ENCODE measurements at regions not wholly inside any gene's neighbourhood (a gene's known extent, or its start where the extent isn't known, plus 50 kb on each side); places are given as distances from the start of the nearest gene placed in this dataset.

DNA sequence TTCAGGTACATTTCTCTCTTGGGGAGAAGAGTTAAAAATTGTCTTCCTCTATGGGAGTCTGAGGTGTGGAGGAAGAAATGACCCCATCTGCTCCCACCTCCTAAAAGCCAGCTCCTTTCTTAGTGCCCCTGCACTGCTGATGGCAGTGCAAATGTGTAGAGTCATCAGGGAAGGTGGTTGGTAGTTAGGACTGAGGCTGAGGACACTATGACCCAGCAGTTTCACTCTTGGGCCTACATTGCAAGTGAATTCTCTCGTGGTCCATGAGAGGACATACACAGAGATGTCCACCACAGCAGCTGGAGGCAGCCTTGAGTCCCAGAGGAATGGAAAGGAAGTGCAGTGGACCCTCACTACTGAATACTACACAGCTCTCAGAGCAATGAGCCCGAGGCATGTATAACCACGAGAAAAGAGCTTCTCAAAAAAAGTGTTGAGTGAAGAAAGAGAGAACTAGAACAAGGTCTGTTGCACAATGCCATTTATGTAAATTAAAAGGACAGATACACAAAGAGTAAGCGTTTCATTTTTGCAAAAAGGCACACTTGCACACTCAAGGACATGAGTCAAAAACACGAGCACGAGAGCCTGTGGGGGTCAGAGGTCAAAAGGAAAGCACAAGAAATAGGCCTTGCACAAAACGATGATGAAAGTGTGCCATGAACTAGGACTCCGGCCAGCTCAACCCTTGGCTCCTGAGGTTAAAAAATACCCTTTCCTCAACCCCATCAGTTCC is 164.4 kb upstream of the ADRA1D start:
- no peak overlapping the region for H3K27ac ChIP-seq
- H3K9me3 ChIP-seq, result no peaks in the 10 kb centered on the region
- no peaks in the 10 kb centered on the region for H3K27me3 ChIP-seq
- intact Hi-C loops (cut with DNase I; ENCODE audit: low total_unique reads), result no loop called here
- H3K4me3 ChIP-seq, result no peak overlapping the region
- H3K36me3 ChIP-seq, result no peaks in the 10 kb centered on the region
- no peak for TF ChIP-seq POLR2A (IDR thresholded peaks at IDR 0.05)
- TF ChIP-seq, protein P1, sequence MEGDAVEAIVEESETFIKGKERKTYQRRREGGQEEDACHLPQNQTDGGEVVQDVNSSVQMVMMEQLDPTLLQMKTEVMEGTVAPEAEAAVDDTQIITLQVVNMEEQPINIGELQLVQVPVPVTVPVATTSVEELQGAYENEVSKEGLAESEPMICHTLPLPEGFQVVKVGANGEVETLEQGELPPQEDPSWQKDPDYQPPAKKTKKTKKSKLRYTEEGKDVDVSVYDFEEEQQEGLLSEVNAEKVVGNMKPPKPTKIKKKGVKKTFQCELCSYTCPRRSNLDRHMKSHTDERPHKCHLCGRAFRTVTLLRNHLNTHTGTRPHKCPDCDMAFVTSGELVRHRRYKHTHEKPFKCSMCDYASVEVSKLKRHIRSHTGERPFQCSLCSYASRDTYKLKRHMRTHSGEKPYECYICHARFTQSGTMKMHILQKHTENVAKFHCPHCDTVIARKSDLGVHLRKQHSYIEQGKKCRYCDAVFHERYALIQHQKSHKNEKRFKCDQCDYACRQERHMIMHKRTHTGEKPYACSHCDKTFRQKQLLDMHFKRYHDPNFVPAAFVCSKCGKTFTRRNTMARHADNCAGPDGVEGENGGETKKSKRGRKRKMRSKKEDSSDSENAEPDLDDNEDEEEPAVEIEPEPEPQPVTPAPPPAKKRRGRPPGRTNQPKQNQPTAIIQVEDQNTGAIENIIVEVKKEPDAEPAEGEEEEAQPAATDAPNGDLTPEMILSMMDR (IDR thresholded peaks at IDR 0.05), result no peak
- H3K4me1 ChIP-seq, result no peaks in the 10 kb centered on the region
- DNase-seq, result no peak

GRCh38 chr20:4412216-4412615 is 163.1 kb upstream of the ADRA1D start:
- Histone ChIP-seq H3K4me1 (no peaks in the 10 kb centered on the region), H3K4me3 (no peak overlapping the region), H3K9me3 (no peaks in the 10 kb centered on the region), H3K27me3 (no peaks in the 10 kb centered on the region), H3K36me3 (no peaks in the 10 kb centered on the region), H3K27ac (no peak overlapping the region)
- DNase-seq, result no peak
- intact Hi-C loops (cut with DNase I; ENCODE audit: low total_unique reads), result no loop called here
- TF ChIP-seq POLR2A (IDR thresholded peaks at IDR 0.05), result no peak
- TF ChIP-seq, protein P1 (IDR thresholded peaks at IDR 0.05), result no peak

DNA sequence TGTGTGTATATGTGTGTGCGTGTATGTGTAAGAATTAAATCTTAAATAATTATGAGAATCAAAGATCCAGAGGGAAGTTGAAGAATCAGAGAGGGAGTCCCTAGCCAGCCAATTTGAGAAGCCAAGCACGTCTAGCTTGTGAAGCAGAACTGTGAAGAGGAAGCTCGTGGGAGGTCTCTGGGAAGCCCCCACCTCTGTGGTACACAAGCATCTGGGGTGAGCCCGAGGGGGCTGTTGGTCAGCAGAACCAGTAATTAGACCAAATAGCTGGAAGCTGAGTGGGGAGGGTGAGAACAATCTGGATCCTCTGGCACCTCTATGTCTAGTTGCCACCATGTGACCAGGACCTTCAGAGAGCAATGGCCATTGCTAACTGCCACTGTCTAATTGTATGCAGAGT is 162.7 kb upstream of the ADRA1D start:
- intact Hi-C loops (cut with DNase I; ENCODE audit: low total_unique reads), result no loop called here
- Histone ChIP-seq H3K9me3 (no peaks in the 10 kb centered on the region), H3K4me3 (no peak overlapping the region), H3K27me3 (no peaks in the 10 kb centered on the region), H3K36me3 (no peaks in the 10 kb centered on the region), H3K4me1 (no peaks in the 10 kb centered on the region), H3K27ac (no peak overlapping the region)
- DNase-seq, result no peak
- TF ChIP-seq POLR2A (IDR thresholded peaks at IDR 0.05), result no peak
- TF ChIP-seq, protein P1 (IDR thresholded peaks at IDR 0.05), result no peak

GRCh38 chr20:4406627-4407026 is 157.5 kb upstream of the ADRA1D start:
- Histone ChIP-seq H3K4me3 (no peak overlapping the region), H3K4me1 (no peaks in the 10 kb centered on the region)
- intact Hi-C loops (cut with DNase I; ENCODE audit: low total_unique reads), result no loop called here

DNA sequence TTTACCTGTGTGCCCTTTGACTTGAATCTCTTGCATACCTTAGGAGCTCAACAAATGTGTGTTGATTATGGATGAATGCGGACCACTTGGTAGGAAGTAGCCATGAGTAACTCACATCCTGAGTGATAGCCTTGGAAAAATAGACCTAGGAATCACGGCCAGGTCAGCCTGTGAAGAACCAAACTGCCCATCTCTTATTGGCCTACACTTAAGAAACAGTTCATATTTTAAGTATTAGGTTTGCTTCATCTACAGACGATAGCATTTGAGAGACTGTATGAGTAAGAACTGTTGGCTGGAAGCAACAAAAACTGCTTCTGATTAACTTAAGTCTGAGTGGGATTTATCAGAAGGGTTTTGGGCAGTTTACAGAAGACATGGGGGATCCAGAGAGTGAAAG is 152.5 kb upstream of the ADRA1D start:
- H3K27me3 ChIP-seq, result no peaks in the 10 kb centered on the region
- TF ChIP-seq, protein P1 (IDR thresholded peaks at IDR 0.05), result no peak
- no peak for TF ChIP-seq POLR2A (IDR thresholded peaks at IDR 0.05)
- no peaks in the 10 kb centered on the region for H3K36me3 ChIP-seq
- no peak for DNase-seq
- no peaks in the 10 kb centered on the region for H3K4me1 ChIP-seq
- no peak overlapping the region for H3K4me3 ChIP-seq
- no peaks in the 10 kb centered on the region for H3K9me3 ChIP-seq
- no peak overlapping the region for H3K27ac ChIP-seq
- intact Hi-C loops (cut with DNase I; ENCODE audit: low total_unique reads), result no loop called here

More at GRCh38 chr20:4406627-4407026, 157.5 kb upstream of the ADRA1D start:
- Histone ChIP-seq H3K27ac (no peak overlapping the region), H3K27me3 (no peaks in the 10 kb centered on the region), H3K9me3 (no peaks in the 10 kb centered on the region), H3K36me3 (no peaks in the 10 kb centered on the region)
- DNase-seq, result no peak
- no peak for TF ChIP-seq POLR2A (IDR thresholded peaks at IDR 0.05)
- TF ChIP-seq, protein P1 (IDR thresholded peaks at IDR 0.05), result no peak

All from uterus (tissue), 3 donors.